ENCODE measurements at regions not wholly inside any gene's neighbourhood (a gene's known extent, or its start where the extent isn't known, plus 50 kb on each side); places are given as distances from the start of the nearest gene placed in this dataset.
"Not testable (repeated sequence)": the region's sequence is repeated elsewhere in the genome, so short reads cannot be mapped to it uniquely, and the experiment has no call there.

- TF ChIP-seq CTCF (IDR thresholded peaks at IDR 0.05; ENCODE audit: insufficient read depth, low read depth, low read length, missing control alignments), result no peak
- H3K4me3 ChIP-seq (ENCODE audit: low read depth, low read length), result no peak overlapping the region
- no peak for DNase-seq (ENCODE audit: low read depth)
Measured at GRCh38 chr17:77066165-77066564, 74.6 kb upstream of the SEC14L1 start.

GRCh38 chr17:77066726-77067409 lies 73.9 kb upstream of the SEC14L1 start:
- TF ChIP-seq CTCF (IDR thresholded peaks at IDR 0.05; ENCODE audit: insufficient read depth, low read depth, low read length, missing control alignments), result peak; percentile 82
- DNase-seq (ENCODE audit: low read depth), result peak; percentile 60
- not testable (repeated sequence) for H3K4me3 ChIP-seq (ENCODE audit: low read depth, low read length)

GRCh38 chr17:77068915-77069314 lies 71.9 kb upstream of the SEC14L1 start:
- no peak for DNase-seq (ENCODE audit: low read depth)
- TF ChIP-seq CTCF (IDR thresholded peaks at IDR 0.05; ENCODE audit: insufficient read depth, low read depth, low read length, missing control alignments), result no peak
- no peak overlapping the region for H3K4me3 ChIP-seq (ENCODE audit: low read depth, low read length)

DNA sequence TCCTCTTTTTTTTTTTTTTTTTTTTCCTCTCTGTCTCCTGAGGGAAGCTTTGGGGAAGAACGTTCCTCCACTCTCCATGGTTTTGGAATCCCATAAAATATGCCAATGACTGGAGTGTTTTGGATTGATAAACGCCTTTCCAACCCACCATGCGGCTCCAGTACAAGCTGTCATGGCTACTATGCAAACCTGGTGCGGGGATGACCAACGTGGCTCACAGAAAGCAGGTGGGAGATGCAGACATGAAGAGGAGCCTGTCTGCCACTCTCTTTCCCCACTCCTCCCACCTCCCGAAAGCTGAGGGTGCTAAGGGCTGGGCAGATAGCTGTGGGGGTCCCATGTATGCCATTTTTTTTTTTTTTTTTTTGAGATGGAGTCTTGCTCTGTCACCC lies 69.9 kb upstream of the SEC14L1 start:
- H3K4me3 ChIP-seq (ENCODE audit: low read depth, low read length), result no peak overlapping the region
- DNase-seq (ENCODE audit: low read depth), result no peak
- no peak for TF ChIP-seq CTCF (IDR thresholded peaks at IDR 0.05; ENCODE audit: insufficient read depth, low read depth, low read length, missing control alignments)

GRCh38 chr17:77071925-77072490 lies 68.8 kb upstream of the SEC14L1 start:
- no peak overlapping the region for H3K4me3 ChIP-seq (ENCODE audit: low read depth, low read length)
- TF ChIP-seq CTCF (IDR thresholded peaks at IDR 0.05; ENCODE audit: insufficient read depth, low read depth, low read length, missing control alignments), result no peak
- no peak for DNase-seq (ENCODE audit: low read depth)

DNA sequence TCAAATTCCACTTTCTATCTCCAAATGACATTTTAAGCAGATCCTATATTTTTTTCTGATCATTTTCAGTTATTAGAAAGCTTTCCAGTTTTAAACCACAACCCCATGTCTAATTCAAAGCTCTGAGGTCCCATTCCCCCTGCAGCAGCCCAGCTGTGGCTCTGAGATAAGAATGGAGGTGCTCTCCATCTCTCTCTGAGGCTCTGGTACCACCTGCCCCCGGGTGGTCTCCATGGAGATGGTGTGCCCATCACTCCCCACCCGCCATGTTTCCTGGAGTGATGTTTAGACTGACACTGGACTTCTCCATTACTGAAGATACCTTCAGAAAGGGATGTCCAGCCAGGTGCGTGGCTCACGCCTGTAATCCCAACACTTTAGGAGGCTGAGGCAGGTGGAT lies 68.1 kb upstream of the SEC14L1 start:
- H3K4me3 ChIP-seq (ENCODE audit: low read depth, low read length), result no peak overlapping the region
- DNase-seq (ENCODE audit: low read depth), result no peak
- no peak for TF ChIP-seq CTCF (IDR thresholded peaks at IDR 0.05; ENCODE audit: insufficient read depth, low read depth, low read length, missing control alignments)

DNA sequence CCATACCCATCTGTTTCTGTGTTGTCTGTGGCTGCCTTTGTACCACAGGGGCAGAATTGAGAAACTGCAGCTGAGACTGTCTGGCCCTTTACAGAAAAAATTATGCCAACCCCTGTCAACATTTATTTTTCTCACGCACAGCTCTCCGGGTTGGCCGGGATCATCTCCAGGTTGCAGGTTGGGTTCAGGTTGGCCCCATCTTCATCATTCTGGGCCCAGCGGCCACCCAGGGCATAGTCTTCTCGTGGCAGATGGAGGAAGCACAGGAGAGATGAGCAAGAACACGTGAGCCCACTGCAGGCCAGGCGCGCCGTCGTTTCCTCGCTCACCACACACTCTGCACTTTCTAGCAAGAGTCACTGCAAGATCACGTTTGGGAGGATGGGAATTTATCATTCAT lies 66.1 kb upstream of the SEC14L1 start:
- H3K4me3 ChIP-seq (ENCODE audit: low read depth, low read length), result no peak overlapping the region
- DNase-seq (ENCODE audit: low read depth), result no peak
- no peak for TF ChIP-seq CTCF (IDR thresholded peaks at IDR 0.05; ENCODE audit: insufficient read depth, low read depth, low read length, missing control alignments)
